Stimulated activated CD4-positive, alpha-beta T cell treated with anti-CD3 and anti-CD28 coated beads, TNF-alpha, amount 100 ng/mL, for 4 hours (primary cell): ENCODE measurements at regions not wholly inside any gene's neighbourhood (a gene's known extent, or its start where the extent isn't known, plus 50 kb on each side); places are given as distances from the start of the nearest gene placed in this dataset.
"Not testable (repeated sequence)": the region's sequence is repeated elsewhere in the genome, so short reads cannot be mapped to it uniquely, and the experiment has no call there.

ENCODE experiments used
- DNase-seq, 3 experiments: peaks; one replicate each; pipeline ENCODE4 v3.0.0-alpha.2; 2020; ENCODE audit warnings: low read depth in 3 of 3

DNA sequence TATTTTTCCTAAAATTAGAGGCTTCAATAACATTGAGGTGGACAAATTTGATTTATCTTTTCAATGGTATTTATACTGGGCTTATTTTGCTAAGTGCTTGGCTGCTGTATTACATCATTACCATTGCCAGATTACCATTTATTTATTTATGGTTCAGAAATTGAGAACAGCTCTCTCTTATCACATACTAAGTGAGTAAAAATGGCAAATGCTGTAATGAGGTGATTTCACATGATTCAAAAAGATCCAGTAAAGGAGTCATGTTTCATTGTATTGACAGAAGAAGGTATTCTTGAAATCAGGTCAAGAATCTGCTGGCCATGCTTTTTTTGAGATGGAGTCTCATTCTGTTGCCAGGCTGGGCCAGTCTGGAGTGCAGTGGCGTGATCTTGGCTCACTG, 322.6 kb downstream of the KIF20B start:
- DNase-seq: no peak

DNA sequence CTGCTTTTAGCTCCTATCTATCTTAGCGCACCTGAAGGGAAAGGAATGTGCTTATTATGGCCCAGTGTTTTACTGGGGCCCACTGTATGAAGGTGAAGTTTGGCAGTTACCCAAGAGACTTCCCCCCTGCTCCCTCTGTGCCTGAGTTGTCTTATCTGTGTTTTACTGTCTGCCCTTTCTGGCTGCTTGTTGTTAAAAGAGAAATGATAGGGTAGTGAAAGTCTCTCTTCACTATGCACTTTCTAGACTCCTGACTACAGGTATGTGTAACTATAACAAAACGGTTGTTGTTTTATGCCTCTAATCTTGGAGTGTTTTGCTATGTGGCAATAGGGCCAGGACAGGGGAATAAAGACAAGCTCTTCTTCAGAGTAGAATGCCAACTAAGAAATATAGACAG, 326.9 kb downstream of the KIF20B start:
- no peak for DNase-seq

DNA sequence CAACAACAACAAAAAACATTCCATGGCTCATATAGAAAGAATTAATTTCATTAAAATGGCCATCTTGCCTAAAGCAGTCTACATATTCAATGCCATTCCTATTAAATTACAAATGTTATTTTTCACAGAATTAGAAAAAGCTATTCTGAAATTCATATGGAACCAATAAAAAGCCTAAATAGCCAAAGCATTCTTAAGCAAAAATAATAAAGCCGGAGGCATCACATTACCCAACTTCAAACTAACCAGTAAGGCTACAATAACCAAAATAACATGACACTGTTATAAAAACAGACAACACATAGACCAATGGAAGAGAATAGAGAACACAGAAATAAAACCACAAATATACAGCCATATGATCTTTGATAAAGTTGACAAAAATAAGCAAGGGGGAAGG, 330.4 kb downstream of the KIF20B start:
- no peak for DNase-seq

DNA sequence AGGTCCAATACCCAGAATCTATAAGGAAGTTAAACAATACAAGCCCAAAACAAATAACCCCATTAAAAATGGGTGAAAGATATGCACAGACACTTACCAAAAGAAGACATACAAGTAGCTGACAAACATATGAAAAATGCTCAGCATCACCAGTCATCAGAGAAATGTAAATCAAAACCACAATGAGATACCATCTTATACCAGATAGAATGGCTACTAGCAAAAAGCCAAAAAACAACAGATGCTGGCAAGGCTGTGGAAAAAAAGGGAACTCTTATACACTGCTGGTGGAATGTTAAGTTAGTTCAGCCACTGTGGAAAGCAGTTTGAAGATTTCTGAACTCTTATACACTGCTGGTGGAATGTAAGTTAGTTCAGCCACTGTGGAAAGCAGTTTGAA, 331.1 kb downstream of the KIF20B start:
- no peak for DNase-seq

DNA sequence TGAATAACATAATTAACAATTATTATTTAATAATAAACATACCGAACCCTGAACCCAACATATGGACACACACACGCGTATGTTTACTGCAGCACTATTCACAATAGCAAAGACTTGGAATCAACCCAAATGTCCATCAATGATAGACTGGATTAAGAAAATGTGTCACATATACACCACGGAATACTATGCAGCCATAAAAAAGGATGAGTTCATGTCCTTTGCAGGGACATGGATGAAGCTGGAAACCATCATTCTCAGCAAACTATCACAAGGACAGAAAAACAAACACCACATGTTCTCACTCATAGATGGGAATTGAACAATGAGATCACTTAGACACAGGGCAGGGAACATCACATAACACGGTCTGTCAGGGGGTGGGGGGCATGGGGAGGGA, 333.5 kb downstream of the KIF20B start:
- not testable (repeated sequence) for DNase-seq

DNA sequence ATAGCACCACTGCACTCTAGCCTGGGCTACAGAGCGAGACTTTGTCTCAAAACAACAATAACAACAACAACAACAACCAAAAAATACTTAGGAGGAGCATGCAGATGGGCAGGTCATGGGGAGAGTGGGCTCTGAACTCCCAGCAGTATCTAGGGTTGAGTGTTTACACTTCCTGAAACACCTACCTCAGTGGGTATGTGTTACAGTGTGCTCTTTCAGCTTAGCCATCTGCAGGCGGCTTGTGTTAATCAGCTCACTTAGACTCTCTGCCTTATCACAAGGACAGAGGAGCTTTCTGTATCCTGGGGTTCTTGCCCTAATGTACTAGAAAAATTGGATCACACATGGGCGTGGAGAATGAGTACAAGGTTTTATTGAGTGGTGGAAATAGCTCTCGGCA, 340.2 kb downstream of the KIF20B start:
- no peak for DNase-seq

DNA sequence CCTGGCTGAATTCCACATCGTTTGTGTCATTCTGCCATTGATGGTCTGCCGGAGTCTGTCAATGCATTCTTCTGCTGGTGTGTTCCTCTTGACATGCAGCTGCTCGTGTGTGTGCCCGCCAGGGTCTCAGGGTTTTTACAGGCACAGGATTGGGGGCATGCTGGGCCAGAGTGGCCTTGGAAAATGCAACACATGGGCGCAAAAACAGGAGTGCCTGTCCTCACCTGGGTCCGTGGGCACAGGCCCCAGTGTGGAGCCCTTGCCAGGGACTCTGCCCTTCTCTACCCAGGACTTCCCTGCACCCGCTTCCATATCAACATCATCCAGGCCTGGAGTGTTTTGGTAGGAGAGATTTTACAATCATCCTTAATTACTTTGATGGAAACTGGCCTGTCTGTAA, 340.7 kb downstream of the KIF20B start:
- DNase-seq: no peak

DNA sequence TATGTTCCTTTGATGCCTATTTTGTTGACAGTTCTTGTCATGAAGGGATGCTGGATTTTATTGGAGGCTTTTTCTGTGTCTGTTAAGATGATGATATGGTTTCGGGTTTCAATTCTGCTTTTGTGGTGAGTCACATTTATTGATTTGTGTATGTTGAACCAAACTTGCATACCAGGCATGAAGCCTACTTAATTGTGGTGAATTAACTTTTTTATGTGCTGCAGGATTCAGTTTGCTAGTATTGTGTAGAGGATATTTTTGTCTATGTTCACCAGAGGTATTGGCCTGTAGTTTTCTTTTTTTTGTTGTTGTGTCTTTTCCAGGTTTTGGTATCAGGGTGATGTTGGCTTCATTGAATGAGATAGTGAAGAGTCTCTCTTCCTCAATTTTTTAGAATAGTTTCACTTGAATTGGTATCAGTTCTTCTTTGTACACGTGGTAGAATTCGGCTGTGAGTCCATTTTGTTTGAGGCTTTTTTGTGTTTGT, 345.9 kb downstream of the KIF20B start:
- no peak for DNase-seq

DNA sequence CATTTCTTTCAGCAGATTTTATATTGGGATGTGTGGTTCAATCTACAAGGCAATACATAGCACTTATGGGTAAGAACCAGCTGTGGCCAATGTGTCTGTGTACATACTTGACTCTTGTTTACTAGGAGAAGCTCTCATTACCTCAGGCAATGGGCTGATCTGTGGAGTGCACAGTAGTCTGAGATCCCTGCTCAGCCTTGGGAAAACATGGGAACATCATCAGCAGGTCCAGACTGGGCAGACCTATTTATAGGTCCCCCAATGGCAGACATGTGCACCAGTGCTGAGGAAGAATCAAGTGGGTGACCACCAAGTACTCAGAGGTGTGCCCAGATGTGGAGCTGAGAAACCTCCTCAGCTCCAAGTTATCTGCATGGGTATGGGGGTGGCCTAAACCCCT, 349.7 kb downstream of the KIF20B start:
- DNase-seq: no peak

DNA sequence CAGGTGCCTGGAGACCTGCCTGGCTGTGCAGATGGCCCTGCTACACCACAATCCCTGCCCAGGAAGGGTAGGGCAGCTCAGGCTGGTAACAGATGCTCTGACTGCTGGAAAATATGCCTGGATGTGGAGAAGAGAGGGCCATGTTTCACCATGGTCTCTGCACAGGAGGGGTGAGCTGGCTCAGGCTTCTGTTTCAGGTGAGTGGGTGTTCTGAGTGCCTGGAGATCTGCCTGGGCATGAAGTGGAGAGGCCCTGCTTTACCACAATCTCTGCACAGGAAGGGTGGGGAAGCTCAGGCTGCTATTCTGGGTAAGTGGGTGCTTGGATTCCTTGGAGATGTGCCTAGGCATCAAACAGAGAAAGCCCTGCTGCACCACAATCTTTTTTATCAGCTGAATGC, 350.1 kb downstream of the KIF20B start:
- DNase-seq: no peak

DNA sequence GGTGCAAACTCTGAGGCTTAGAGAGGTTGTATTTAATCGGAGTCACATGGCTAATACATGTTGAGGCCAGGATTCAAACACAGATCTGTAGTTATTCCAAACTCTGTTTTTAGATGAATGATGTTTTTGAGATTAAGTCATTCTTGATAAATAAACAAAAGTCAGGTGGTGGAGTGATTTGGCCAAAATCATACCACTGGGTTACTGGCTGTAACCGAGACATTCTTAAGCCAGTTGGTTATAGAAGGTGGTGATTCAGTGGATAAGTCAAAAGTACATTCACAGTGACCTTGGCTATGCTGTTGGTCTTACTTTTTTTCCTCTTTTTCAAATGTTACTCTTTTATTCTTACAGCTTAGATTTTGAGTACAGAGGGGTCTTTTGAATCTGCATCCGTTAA, 361.4 kb downstream of the KIF20B start:
- no peak for DNase-seq

DNA sequence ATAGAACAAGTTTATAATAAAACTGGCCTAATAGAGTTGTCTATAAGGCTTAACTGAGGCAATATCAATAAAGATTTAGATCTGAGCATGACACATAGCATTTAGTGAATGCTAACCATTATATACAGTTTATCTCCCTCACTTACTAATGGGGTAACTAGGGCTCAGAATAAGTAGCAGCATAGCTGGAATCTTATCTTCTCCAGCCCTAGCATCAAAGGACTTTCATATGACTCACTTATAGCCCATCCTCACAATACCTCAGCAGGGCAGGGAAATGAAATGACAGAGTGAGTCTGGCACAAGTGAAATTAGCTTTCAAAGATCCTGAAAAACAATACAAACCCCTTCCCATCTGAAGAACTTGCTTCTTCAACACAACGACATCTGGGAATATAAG, 362.9 kb downstream of the KIF20B start:
- no peak for DNase-seq

DNA sequence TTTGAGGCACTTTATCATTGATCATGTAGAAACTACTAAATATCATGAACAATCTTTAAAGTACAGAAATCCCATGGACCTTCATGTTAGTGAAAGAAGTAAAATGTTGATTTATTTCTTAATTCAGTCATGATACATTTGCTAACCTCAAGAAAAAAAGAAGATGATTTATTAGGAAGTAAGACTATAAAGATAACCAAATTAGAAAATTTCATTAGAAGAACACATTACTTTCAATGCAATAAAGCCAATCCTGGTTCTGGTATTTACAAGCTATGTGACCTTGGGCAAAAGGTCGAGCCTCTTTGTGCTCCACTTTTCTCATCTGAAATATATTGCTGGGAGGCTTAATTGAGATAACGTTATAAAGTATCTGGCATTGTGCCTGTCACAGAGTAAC, 365.0 kb downstream of the KIF20B start:
- DNase-seq: no peak

DNA sequence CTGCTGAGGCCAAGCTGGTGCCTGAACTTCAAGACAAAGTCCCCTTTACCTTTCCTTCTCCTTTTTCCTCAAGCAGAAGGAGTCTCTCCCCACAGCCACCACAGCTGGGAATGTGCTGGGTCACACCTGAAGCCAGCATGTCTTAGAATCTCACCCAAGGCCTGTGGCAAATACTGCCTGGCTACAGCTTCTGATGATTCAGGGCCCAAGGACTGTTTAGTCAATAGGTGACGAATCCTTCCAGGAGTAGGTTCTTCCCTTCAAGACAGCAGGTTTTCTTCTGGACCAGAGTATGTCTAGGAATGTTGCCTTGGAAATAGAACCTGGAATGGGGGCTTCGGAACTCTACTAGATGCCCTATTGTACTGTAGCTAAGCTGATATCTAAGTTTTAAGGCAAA, 374.6 kb downstream of the KIF20B start:
- DNase-seq: no peak

DNA sequence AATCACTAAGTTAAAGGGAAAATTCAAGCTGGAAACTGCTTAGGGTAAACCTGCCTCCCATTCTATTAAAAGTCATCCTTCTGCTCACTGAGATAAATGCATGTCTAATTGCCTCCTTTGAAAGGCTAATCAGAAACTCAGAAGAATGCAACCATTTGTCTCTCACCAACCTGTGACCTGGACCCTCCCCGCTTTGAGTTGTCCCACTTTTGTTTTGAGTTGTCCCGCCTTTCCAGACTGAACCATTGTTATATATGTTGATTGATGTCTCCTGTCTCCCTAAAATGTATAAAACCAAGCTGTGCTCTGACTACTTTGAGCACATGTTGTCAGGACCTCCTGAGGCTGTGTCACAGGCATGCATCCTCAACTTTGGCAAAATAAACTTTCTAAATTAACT, 378.4 kb downstream of the KIF20B start:
- no peak for DNase-seq

DNA sequence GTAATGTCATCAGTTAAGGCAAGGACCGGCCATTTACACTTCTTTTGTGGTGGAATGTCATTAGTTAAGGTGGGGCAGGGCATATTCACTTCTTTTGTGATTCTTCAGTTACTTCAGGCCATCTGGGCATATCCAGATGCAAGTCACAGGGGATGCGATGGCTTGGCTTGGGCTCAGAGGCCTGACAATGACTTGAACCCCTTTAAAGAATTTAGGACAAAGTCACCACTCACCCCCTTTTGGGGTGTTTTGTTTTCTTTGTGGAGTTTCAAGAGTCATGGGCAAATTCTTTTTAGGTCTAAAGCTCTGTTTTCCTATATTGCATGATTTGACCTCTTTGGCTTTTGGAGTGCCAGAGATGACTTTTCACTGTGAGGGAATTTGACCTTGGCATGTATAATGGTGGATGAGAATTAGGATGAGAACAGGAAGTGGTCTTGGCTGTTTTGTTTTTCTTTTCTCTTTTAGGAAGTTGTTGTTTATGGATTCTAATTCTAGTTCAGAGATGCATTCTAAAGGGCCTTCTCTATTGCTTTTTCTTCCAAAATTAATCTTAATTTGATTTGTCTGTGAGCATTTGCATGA, 385.3 kb downstream of the KIF20B start:
- not testable (repeated sequence) for DNase-seq

DNA sequence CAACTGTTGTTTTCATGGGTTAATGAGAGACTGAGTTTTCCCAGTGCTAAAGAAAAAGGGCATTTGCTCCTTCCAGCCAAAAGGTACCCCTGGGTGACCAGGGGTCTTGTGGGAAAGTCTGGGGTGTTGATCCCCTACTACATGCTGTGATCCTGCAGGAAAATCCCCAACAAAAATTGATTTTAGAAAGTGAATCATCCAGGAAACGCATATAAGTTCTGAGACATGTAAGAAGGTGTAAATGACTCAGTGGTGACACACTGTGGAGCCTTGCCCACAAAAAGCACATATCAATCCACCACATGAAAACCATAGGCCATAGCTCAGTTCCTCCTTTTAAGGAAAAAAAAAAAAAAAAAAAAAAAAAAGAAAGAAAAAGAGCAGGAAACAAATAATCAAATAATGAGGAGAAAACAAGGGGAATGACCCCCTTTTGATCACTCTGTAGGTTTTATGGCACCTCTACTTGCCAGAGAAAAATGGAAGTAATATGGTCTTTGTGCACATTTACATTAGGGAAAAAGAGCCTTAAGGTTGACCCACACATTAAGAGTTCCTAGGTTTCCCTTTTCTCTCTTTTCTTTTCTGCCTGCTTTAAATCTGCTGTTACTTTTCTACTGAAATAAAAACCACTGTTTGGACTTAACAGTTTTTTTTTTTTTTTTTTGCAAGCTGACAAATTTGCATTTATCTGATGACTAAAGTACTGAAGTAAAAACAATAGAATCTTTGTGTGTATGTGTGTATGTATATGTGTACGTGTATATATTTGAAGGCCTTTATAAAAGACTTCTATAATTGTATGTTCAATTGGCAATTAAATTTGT, 386.0 kb downstream of the KIF20B start:
- DNase-seq: no peak

DNA sequence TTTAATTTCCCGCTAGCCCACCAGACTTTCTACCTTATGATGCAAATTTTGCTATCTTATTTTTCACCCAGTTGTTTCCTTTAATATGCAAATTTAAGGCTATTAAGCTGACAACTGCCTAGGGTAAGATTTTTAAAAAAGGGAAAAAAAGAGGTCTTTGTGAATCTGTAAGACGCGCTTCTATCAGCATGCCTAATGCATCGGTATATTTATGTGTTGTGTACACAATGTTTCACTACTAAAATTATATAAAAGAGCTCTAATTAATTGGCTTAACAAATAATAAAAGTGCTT, 386.6 kb downstream of the KIF20B start:
- no peak for DNase-seq

DNA sequence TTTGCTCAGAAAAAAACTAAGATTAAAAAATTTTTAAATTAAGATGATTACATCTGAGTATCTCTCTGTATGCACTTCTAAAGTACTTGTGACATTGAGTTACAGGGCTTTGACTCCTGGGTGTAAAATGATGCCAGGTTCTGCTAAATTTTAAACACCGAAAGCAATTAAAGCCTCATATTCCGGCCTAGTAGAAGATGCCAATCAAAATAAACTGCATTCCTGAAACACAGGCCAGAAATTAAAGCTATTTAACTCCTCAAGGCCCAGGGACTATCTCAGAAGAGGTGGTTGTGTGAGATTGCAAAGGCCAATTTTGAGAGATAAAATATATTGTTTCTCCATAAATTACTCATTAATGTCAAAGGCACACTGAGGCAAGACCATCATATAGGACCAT, 388.3 kb downstream of the KIF20B start:
- DNase-seq: no peak

DNA sequence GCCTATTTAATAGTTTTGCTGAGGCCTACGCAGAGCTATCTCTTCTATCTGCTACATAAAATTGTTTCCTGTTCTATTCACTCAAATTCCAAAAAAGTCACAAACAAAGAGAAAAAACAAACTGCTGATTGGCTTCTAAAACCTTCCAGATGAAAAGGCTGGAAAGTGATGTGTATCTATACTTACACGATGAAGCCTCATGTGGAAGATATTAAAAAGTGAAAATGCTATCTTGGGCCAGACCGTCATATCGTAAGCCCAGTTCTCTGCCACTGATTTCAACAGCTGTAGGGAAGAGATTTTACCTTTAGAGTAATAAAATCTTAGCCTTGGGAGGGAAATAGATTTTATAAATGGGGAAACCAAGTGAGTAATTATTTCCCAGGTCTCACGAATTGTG, 394.8 kb downstream of the KIF20B start:
- no peak for DNase-seq

DNA sequence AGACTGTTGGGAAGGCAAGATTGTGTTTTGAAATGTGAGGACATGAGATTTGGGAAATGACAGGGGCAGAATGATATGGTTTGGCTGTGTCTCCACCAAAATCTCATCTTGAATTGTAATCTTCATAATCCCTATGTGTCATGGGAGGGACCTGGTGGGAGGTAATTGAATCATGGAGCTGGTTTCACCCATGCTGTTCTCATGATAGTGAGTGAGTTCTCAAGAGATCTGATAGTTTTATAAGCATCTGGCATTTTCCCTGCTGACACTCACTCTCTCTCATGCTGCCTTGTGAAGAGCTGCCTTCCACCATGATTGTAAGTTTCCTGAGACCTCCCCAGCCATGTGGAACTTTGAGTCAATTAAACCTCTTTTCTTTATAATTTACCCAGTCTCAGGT, 406.2 kb downstream of the KIF20B start:
- not testable (repeated sequence) for DNase-seq

DNA sequence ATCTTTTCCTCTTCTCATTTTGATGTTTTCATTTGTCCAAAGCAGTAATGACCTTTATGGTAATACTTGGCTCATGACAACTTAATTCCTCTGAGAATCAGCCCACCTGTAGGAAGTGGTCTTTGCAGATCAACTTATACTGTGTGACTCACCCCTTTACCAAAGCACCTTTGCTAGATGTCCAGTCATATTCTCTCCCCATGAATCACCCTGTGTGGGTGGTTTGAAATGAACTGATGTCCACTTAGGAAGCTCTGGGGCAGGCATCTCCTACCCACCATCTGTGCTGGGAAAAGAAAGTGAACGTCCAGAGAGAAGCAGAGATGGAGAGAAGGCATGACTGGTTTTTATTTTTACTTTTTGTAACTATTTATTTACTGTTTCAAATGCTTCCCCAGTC, 410.3 kb downstream of the KIF20B start:
- no peak for DNase-seq

DNA sequence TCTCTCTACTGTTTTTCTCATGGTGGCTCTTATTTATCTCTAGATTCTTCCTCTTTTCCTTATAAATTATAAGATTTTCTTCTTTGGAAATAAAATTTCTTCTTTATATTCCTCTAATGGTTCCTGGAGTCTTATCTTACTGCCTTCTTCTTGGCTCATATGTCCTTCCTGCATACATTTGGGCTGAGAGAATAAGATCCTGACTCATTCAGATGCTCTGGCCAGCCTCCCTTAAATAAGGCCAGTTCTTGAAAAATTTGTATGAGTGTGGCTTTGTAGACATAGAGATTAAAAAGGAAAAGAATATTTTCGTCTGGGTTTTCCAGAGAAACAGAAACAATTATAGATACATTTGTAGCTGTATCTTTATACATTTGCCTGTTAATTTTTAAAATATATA, 411.3 kb downstream of the KIF20B start:
- no peak for DNase-seq

DNA sequence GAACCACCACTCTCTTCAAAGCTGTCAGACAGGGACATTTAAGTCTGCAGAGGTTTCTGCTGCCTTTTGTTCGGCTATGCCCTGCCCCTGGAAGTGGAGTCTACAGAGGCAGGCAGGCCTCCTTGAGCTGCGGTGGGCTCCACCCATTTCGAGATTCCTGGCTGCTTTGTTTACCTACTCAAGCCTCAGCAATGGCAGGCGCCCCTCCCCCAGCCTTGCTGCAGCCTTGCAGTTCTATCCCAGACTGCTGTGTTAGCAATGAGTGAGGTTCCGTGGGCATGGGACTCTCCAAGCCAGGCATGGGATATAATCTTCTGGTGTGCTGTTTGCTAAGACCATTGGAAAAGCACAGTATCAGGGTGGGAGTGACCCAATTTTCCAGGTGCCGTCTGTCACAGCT, 417.2 kb downstream of the KIF20B start:
- DNase-seq: not testable (repeated sequence)
